Parathyroid adenoma (tissue), 2 donors: ENCODE measurements at regions not wholly inside any gene's neighbourhood (a gene's known extent, or its start where the extent isn't known, plus 50 kb on each side); places are given as distances from the start of the nearest gene placed in this dataset.

Experiments
- H2AFZ ChIP-seq: fragments of 300-600 bp; sonication (generic); one replicate; pipeline ENCODE4 v1.7.0; 2017; ENCODE audit warnings: antibody characterized with exemption, mild to moderate bottlenecking
- H3K27ac ChIP-seq: fragments of 300-600 bp; sonication (generic); one replicate; pipeline ENCODE4 v1.7.0; 2017
- H3K27me3 ChIP-seq: fragments of 300-600 bp; sonication (generic); one replicate; pipeline ENCODE4 v1.7.0; 2017; ENCODE audit warnings: low read length; ENCODE audit not compliant: control insufficient read depth, insufficient read depth
- H3K36me3 ChIP-seq: fragments of 300-600 bp; sonication (generic); one replicate; pipeline ENCODE4 v1.7.0; 2017; ENCODE audit warnings: low read length; ENCODE audit not compliant: control insufficient read depth, insufficient read depth
- H3K4me1 ChIP-seq: fragments of 300-600 bp; sonication (generic); one replicate; pipeline ENCODE4 v1.7.0; 2017; ENCODE audit warnings: control low read depth
- H3K4me2 ChIP-seq: fragments of 300-600 bp; sonication (generic); one replicate; pipeline ENCODE4 v1.7.0; 2017; ENCODE audit warnings: low read length
- H3K4me3 ChIP-seq: fragments of 300-600 bp; sonication (generic); one replicate; pipeline ENCODE4 v1.7.0; 2017; ENCODE audit warnings: low read depth, low read length
- H3K79me2 ChIP-seq: fragments of 300-600 bp; sonication (generic); one replicate; pipeline ENCODE4 v1.7.0; 2017; ENCODE audit warnings: control low read depth
- H3K9ac ChIP-seq: fragments of 300-600 bp; sonication (generic); one replicate; pipeline ENCODE4 v1.7.0; 2017; ENCODE audit warnings: mild to moderate bottlenecking
- H3K9me3 ChIP-seq: fragments of 300-600 bp; sonication (generic); one replicate; pipeline ENCODE4 v1.7.0; 2017; ENCODE audit warnings: low read length; ENCODE audit not compliant: control insufficient read depth
- CTCF ChIP-seq: fragments of 300-600 bp; sonication (generic); IDR thresholded peaks from one replicate; pipeline ENCODE4 v1.7.0; 2017; ENCODE audit warnings: antibody characterized with exemption, mild to moderate bottlenecking
- donor health status: primary hyperparathyroidism.

GRCh38 chr1:65049941-65050713 is 83.8 kb upstream of the JAK1 start:
- H3K36me3 ChIP-seq: no peaks in the 10 kb centered on the region
- no peak overlapping the region for H3K4me2 ChIP-seq
- H3K9me3 ChIP-seq: no peaks in the 10 kb centered on the region
- H3K27ac ChIP-seq: no peak overlapping the region
- no peak overlapping the region for H2AFZ ChIP-seq
- H3K4me3 ChIP-seq: no peak overlapping the region
- no peak for TF ChIP-seq CTCF
- no peaks in the 10 kb centered on the region for H3K79me2 ChIP-seq
- peaks cover 10% of the 10 kb centered on the region for H3K4me1 ChIP-seq
- no peaks in the 10 kb centered on the region for H3K27me3 ChIP-seq
- H3K9ac ChIP-seq: no peak overlapping the region

- Histone ChIP-seq H3K36me3 (no peaks in the 10 kb centered on the region), H3K79me2 (no peaks in the 10 kb centered on the region), H3K4me2 (no peak overlapping the region), H3K27ac (no peak overlapping the region), H2AFZ (no peak overlapping the region), H3K27me3 (no peaks in the 10 kb centered on the region), H3K4me3 (no peak overlapping the region), H3K9ac (no peak overlapping the region), H3K4me1 (peaks cover 5% of the 10 kb centered on the region), H3K9me3 (no peaks in the 10 kb centered on the region)
- no peak for TF ChIP-seq CTCF
Observed at GRCh38 chr1:65050735-65051134, 84.4 kb upstream of the JAK1 start.

GRCh38 chr1:65054481-65054880 is 88.1 kb upstream of the JAK1 start:
- Histone ChIP-seq H3K4me1 (peaks cover 7% of the 10 kb centered on the region), H3K4me3 (no peak overlapping the region), H3K4me2 (no peak overlapping the region), H3K9me3 (no peaks in the 10 kb centered on the region), H3K27ac (no peak overlapping the region), H3K27me3 (no peaks in the 10 kb centered on the region), H3K79me2 (peaks cover 4% of the 10 kb centered on the region), H3K36me3 (no peaks in the 10 kb centered on the region), H2AFZ (no peak overlapping the region), H3K9ac (no peak overlapping the region)
- TF ChIP-seq CTCF: no peak

GRCh38 chr1:65055747-65056146 is 89.4 kb upstream of the JAK1 start:
- no peaks in the 10 kb centered on the region for H3K27me3 ChIP-seq
- peaks cover 4% of the 10 kb centered on the region for H3K79me2 ChIP-seq
- H3K4me1 ChIP-seq: peaks cover 7% of the 10 kb centered on the region
- no peak overlapping the region for H2AFZ ChIP-seq
- no peak overlapping the region for H3K9ac ChIP-seq
- no peaks in the 10 kb centered on the region for H3K9me3 ChIP-seq
- H3K27ac ChIP-seq: no peak overlapping the region
- H3K4me2 ChIP-seq: no peak overlapping the region
- TF ChIP-seq CTCF: no peak
- H3K4me3 ChIP-seq: no peak overlapping the region
- H3K36me3 ChIP-seq: no peaks in the 10 kb centered on the region

- no peak overlapping the region for H3K27ac ChIP-seq
- no peak for TF ChIP-seq CTCF
Observed at GRCh38 chr1:65056234-65056633, 89.9 kb upstream of the JAK1 start.

More at GRCh38 chr1:65056234-65056633, 89.9 kb upstream of the JAK1 start:
- Histone ChIP-seq H3K79me2 (peaks cover 4% of the 10 kb centered on the region), H3K4me2 (no peak overlapping the region), H3K27me3 (no peaks in the 10 kb centered on the region), H3K36me3 (no peaks in the 10 kb centered on the region), H3K4me1 (peaks cover 7% of the 10 kb centered on the region), H3K4me3 (no peak overlapping the region), H2AFZ (no peak overlapping the region), H3K9me3 (no peaks in the 10 kb centered on the region), H3K9ac (no peak overlapping the region)
